Left kidney (tissue), 1 donor: ENCODE measurements at regions not wholly inside any gene's neighbourhood (a gene's known extent, or its start where the extent isn't known, plus 50 kb on each side); places are given as distances from the start of the nearest gene placed in this dataset.
"Not testable (repeated sequence)": the region's sequence is repeated elsewhere in the genome, so short reads cannot be mapped to it uniquely, and the experiment has no call there.

Source experiments
- DNase-seq: peaks from one replicate; pipeline ENCODE4 v3.0.0-alpha.2; 2013

GRCh38 chr6:4350567-4351519 is 215.5 kb upstream of the ECI2 start:
- DNase-seq: no peak

GRCh38 chr6:4349931-4350330 is 214.6 kb upstream of the ECI2 start:
- no peak for DNase-seq

- no peak for DNase-seq
Observed at GRCh38 chr6:4349323-4349722, 213.9 kb upstream of the ECI2 start.

DNA sequence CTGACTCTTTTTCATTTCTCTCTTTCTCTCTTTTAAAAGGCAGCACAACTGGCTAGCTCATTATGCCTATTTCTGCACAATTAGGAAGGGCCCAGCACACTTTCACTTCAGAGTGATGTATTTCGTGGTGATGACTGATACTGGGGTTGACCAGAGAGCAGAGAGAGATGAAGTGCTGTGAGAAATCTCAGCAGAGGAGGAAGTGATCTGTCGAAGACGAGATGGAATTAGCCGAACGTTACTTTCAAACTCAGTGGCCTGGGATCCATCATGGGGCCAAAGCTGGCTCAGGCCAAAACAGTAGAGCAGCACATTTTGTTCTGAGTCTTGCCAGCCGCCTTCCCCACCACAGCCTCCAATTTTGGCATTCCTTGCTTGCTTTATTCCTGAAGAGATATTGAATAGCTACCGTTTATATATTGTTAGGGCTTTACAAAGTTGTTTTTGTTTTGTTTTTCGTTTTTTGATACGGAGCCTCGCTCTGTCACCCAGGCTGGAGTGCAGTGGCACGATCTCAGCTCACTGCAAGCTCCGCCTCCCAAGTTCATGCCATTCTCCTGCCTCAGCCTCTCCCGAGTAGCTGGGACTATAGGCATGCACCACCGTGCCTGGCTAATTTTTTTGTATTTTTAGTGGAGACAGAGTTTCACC is 213.2 kb upstream of the ECI2 start:
- DNase-seq: no peak

- DNase-seq: no peak
Observed at GRCh38 chr6:4347877-4348276, 212.5 kb upstream of the ECI2 start.

- no peak for DNase-seq
Observed at GRCh38 chr6:4346659-4347333, 211.4 kb upstream of the ECI2 start.

- DNase-seq: no peak
Observed at GRCh38 chr6:4345543-4345942, 210.2 kb upstream of the ECI2 start.

- DNase-seq: no peak
Observed at GRCh38 chr6:4344317-4344899, 209.0 kb upstream of the ECI2 start.

- no peak for DNase-seq
Observed at GRCh38 chr6:4342407-4343137, 207.2 kb upstream of the ECI2 start.

DNA sequence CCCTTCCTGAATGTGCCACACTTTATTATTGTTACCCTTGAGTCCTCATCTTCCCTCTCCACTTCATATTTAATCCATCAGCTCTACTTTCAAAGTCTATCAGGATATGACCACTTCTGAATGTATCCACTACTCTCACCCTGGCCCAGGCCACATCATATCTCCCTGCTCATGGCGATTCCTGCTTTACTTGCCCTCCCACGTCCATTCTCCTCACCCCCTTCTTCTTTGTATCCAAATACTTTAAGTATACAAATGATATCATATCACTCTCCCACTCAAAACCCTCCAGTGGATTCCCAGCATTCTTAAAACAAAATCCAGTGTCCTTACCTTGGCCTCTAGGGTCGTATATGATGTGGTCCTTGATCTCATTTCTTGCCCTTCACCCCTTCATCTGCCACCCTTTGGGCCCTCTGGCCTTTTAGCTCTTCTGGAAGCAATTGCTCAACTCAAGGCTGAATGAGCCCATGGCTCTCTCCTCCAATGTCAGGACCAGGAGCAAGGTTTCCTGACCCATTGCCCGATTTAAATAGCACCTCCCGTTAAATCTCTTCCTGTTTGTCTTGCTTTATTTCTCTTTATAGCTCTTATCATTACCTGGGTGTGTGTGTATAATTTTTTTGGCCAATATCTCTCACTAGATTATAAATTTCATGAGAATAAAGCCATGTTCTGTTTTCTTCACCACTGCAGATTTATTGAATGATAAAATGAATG is 205.9 kb upstream of the ECI2 start:
- DNase-seq: no peak

DNA sequence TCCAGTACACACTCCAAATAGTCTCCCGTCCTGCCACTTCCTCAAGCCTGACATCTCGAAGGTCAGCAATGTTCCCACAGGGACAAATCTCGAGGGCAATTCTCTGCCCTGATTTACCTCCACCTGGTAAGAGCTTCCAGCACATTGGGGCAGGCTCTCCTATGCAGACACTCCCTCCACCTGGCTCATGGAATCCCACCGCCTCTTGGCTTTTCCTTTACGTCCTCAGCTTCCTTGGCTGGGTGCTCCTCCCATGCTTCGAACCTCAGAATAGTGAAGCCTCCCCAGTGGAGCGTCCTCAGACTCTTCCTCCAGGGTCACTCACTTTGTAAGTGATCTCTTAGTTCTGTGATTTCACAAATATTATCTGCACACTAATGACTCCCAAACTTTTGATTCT is 205.2 kb upstream of the ECI2 start:
- no peak for DNase-seq

- DNase-seq: no peak
Observed at GRCh38 chr6:4338884-4339283, 203.5 kb upstream of the ECI2 start.

DNA sequence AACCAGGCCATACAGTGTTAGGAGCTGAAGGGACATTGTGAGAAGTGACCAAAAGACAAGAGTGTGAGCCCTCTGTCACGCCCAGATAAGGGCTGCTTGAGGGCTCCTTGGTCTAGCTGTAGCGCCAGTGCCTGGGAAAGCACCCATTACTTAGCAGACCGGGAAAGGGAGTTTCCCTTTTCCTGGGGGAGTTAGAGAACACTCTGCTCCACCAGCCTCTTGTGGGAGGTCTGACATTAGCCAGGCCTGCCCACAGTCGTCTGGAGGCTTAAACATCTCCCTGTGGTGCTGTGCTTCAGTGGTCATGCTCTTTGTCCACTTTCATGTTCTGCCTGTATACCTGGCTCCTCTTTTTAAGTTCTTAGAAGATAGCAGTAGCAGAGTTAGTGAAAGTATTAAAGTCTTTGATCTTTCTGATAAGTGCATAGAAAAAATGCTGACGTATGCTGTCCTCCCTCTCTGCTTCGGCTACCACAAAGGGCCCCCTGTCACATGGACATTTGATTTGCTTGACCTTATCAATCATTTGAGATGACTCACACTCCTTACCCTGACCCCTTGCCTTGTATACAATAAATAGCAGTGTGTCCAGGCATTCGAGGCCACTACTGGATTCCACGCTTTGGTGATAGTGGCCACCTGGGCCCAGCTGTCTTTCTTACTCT is 201.5 kb upstream of the ECI2 start:
- DNase-seq: no peak

GRCh38 chr6:4336084-4336483 is 200.7 kb upstream of the ECI2 start:
- no peak for DNase-seq

DNA sequence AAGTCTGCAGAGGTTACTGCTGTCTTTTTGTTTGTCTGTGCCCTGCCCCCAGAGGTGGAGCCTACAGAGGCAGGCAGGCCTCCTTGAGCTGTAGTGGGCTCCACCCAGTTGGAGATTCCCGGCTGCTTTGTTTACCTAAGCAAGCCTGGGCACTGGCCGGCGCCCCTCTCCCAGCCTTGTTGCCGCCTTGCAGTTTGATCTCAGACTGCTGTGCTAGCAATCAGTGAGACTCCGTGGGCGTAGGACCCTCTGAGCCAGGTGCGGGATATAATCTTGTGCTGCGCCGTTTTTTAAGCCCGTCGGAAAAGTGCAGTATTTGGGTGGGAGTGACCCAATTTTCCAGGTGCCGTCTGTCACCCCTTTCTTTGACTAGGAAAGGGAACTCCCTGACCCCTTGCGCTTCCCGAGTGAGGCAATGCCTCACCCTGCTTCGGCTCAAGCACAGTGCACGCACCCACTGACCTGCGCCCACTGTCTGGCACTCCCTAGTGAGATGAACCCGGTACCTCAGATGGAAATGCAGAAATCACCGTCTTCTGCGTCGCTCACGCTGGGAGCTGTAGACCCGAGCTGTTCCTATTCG is 198.9 kb upstream of the ECI2 start:
- not testable (repeated sequence) for DNase-seq

GRCh38 chr6:4327841-4328240 is 192.5 kb upstream of the ECI2 start:
- DNase-seq: no peak

GRCh38 chr6:4324746-4325145 is 189.4 kb upstream of the ECI2 start:
- no peak for DNase-seq

GRCh38 chr6:4323322-4323721 is 187.9 kb upstream of the ECI2 start:
- DNase-seq: no peak

DNA sequence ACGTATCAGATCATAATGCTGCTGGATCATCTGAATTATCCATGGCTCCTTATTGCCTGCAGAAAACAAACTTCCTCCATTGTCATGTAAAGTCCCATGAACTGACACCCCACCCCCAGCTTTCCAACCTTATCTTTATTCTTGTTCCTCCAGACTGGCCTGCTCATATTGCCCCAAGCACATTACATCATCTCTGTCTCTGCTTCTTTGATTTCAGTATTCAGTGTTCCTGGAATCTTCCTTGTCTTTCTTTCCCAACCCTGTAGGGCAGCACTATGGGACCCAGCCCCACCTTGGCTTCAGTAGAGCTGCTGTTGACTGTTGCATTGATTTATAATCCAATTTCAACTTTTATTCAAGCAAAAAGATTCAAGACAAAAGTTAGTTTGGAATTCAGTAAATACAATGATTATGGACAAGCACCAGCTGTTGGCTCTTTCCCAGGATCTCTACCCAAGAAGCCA is 187.5 kb upstream of the ECI2 start:
- no peak for DNase-seq
